ENCODE measurements at regions not wholly inside any gene's neighbourhood (a gene's known extent, or its start where the extent isn't known, plus 50 kb on each side); places are given as distances from the start of the nearest gene placed in this dataset.

DNA sequence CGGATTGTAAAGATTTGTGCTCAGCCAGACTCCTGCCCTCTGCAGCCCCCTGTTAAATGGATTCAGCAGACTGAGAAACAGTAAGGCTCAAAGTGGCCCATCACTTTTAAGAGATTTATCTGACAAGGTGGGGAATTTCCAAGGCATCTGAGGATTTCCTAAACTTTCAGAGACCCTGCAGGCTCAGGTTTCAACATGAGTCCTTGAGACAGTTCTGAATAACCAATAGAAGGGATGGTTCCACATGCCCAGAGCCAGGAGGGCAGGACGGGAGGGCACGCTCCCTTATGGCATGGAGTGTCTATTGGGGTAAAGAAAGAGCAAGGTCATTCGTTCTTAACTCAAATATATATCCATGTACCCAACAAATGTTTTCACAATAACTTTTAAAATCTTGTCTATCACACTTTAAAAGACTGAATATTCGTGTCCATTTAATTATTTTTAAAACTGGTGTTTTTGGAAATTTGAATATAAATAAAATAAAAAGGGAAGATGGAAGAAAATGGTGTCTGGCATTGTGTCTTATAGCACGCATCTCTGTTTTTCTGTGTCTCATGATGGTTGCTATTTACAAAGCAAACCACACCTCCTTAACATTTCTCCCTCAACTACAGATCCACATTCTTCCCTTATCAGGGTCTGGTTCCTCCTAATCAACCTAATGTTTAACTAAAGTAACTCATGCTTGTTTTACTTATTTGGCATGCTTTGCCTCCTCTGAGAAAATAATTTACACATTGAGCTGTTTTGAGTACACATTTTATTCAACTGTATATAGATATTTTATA, 56.0 kb upstream of the DSG1 start:
- Mint-ChIP-seq H3K27ac (no peak overlapping the region), H3K4me3 (no peak overlapping the region), H3K4me1 (no peaks in the 10 kb centered on the region), H3K27me3 (ENCODE audit: low read depth in 3 of 3) (peaks cover 0 to 3% (median 0%) of the 10 kb centered on the region in 3 donors), H3K9me3 (peaks cover 0 to 18% (median 2%) of the 10 kb centered on the region in 6 donors), H3K36me3 (peaks cover 0 to 3% (median 0%) of the 10 kb centered on the region in 3 donors)
- no peak for DNase-seq

DNA sequence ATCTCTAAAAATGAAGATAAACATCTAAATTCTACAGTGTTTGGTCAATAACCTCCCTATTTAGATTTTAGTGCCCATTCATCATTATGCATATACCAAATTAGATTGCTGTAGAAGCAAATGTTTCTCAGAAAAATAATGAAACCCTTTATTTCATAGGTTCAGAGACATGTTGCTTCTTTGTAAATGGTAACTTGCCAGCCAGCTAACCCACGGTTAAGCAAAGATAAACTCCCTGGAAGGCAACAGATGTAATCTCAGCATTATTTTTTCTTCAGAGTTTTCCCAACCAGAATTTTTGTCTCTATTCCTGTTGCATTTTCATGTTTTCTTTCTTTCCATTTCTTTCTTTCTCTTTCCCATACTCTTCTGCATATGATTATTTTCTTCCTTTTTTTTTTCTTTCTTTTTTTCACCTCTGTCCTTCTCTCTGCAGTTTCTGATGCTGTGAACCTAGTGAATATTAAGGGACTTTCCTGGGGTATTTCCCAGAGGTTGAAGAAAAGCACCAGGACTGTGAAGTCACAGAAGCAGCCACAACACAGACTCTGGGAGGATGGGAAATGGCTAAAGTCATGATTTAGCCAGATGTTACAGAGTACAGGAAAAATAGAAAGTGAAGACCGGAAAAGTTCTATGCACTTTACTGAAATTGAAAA, 50.0 kb upstream of the DSG1 start:
- no peak for DNase-seq
- H3K27me3 Mint-ChIP-seq (ENCODE audit: low read depth in 3 of 3): no peaks in the 10 kb centered on the region
- H3K27ac Mint-ChIP-seq: no peak overlapping the region
- no peaks in the 10 kb centered on the region for H3K36me3 Mint-ChIP-seq
- no peaks in the 10 kb centered on the region for H3K4me1 Mint-ChIP-seq
- no peak overlapping the region for H3K4me3 Mint-ChIP-seq
- H3K9me3 Mint-ChIP-seq: peaks cover 0 to 11% (median 6%) of the 10 kb centered on the region in 6 donors

Data from immature natural killer cell (primary cell).